ENCODE measurements at regions not wholly inside any gene's neighbourhood (a gene's known extent, or its start where the extent isn't known, plus 50 kb on each side); places are given as distances from the start of the nearest gene placed in this dataset.
"Not testable (repeated sequence)": the region's sequence is repeated elsewhere in the genome, so short reads cannot be mapped to it uniquely, and the experiment has no call there.

- no peak for DNase-seq
- ATAC-seq, result no peak
- H3K4me1 Mint-ChIP-seq, result no peaks in the 10 kb centered on the region
- H3K9me3 Mint-ChIP-seq, result peaks cover 0 to 28% (median 8%) of the 10 kb centered on the region in 9 donors
- no peaks in the 10 kb centered on the region for H3K27me3 Mint-ChIP-seq
- no peak overlapping the region for H3K4me3 Mint-ChIP-seq
- POLR2A ChIA-PET, result no interaction called here
- H3K27ac Mint-ChIP-seq, result no peak overlapping the region
- H3K36me3 Mint-ChIP-seq, result no peaks in the 10 kb centered on the region
These were observed 461.6 kb upstream of the CNTNAP5 start for GRCh38 chr2:123563515-123563914.

- peaks cover 0 to 4% (median 0%) of the 10 kb centered on the region in 3 donors for H3K36me3 Mint-ChIP-seq
- DNase-seq (no peak), ATAC-seq (no peak)
- POLR2A ChIA-PET, result no interaction called here
- H3K27me3 Mint-ChIP-seq, result no peaks in the 10 kb centered on the region
- no peak overlapping the region for H3K4me3 Mint-ChIP-seq
- peaks cover 0 to 1% (median 0%) of the 10 kb centered on the region in 4 donors for H3K4me1 Mint-ChIP-seq
- no peak overlapping the region for H3K27ac Mint-ChIP-seq
- peaks cover 0 to 25% (median 7%) of the 10 kb centered on the region in 9 donors for H3K9me3 Mint-ChIP-seq
These were observed 458.7 kb upstream of the CNTNAP5 start for GRCh38 chr2:123566291-123566946.

- POLR2A ChIA-PET, result no interaction called here
- peaks cover 0 to 25% (median 5%) of the 10 kb centered on the region in 9 donors for H3K9me3 Mint-ChIP-seq
- no peaks in the 10 kb centered on the region for H3K27me3 Mint-ChIP-seq
- ATAC-seq (no peak), DNase-seq (no peak)
- no peaks in the 10 kb centered on the region for H3K4me1 Mint-ChIP-seq
- no peak overlapping the region for H3K4me3 Mint-ChIP-seq
- no peak overlapping the region for H3K27ac Mint-ChIP-seq
- H3K36me3 Mint-ChIP-seq, result peaks cover 0 to 2% (median 0%) of the 10 kb centered on the region in 3 donors
These were observed 447.1 kb upstream of the CNTNAP5 start for GRCh38 chr2:123578016-123578415.

- ATAC-seq (no peak), DNase-seq (no peak)
- Mint-ChIP-seq H3K36me3 (peaks cover 0 to 14% (median 0%) of the 10 kb centered on the region in 3 donors), H3K4me1 (peaks cover 0 to 1% (median 0%) of the 10 kb centered on the region in 4 donors), H3K27ac (no peak overlapping the region), H3K9me3 (peaks cover 2 to 57% (median 14%) of the 10 kb centered on the region in 9 donors), H3K4me3 (no peak overlapping the region), H3K27me3 (no peaks in the 10 kb centered on the region)
- POLR2A ChIA-PET, result no interaction called here
These were observed 428.5 kb upstream of the CNTNAP5 start for GRCh38 chr2:123596621-123597020.

- Mint-ChIP-seq H3K4me3 (no peak overlapping the region), H3K27ac (no peak overlapping the region), H3K9me3 (peaks cover 4 to 57% (median 10%) of the 10 kb centered on the region in 9 donors), H3K27me3 (peaks cover 0 to 1% (median 0%) of the 10 kb centered on the region in 5 donors), H3K36me3 (peaks cover 0 to 10% (median 0%) of the 10 kb centered on the region in 3 donors), H3K4me1 (peaks cover 0 to 1% (median 0%) of the 10 kb centered on the region in 4 donors)
- no peak for ATAC-seq
- DNase-seq, result no peak
- POLR2A ChIA-PET, result no interaction called here
These were observed 427.1 kb upstream of the CNTNAP5 start for GRCh38 chr2:123597988-123598387.

GRCh38 chr2:123606631-123607030, 418.5 kb upstream of the CNTNAP5 start:
- no peaks in the 10 kb centered on the region for H3K4me1 Mint-ChIP-seq
- no peak for DNase-seq
- H3K36me3 Mint-ChIP-seq, result peaks cover 0 to 3% (median 0%) of the 10 kb centered on the region in 3 donors
- H3K9me3 Mint-ChIP-seq, result peaks cover 4 to 37% (median 14%) of the 10 kb centered on the region in 9 donors
- POLR2A ChIA-PET, result no interaction called here
- ATAC-seq, result no peak
- no peak overlapping the region for H3K4me3 Mint-ChIP-seq
- H3K27ac Mint-ChIP-seq, result no peak overlapping the region
- peaks cover 0 to 1% (median 0%) of the 10 kb centered on the region in 5 donors for H3K27me3 Mint-ChIP-seq

GRCh38 chr2:123609077-123609476, 416.0 kb upstream of the CNTNAP5 start:
- DNase-seq (no peak), ATAC-seq (no peak)
- Mint-ChIP-seq H3K4me3 (no peak overlapping the region), H3K9me3 (peaks cover 2 to 36% (median 17%) of the 10 kb centered on the region in 9 donors), H3K4me1 (no peaks in the 10 kb centered on the region), H3K27ac (no peak overlapping the region), H3K36me3 (peaks cover 0 to 3% (median 0%) of the 10 kb centered on the region in 3 donors), H3K27me3 (no peaks in the 10 kb centered on the region)
- POLR2A ChIA-PET, result no interaction called here

GRCh38 chr2:123614596-123614995, 410.5 kb upstream of the CNTNAP5 start:
- H3K27ac Mint-ChIP-seq, result no peak overlapping the region
- DNase-seq (no peak), ATAC-seq (no peak)
- peaks cover 0 to 6% (median 3%) of the 10 kb centered on the region in 3 donors for H3K36me3 Mint-ChIP-seq
- H3K27me3 Mint-ChIP-seq, result no peaks in the 10 kb centered on the region
- H3K9me3 Mint-ChIP-seq, result peaks cover 9 to 48% (median 27%) of the 10 kb centered on the region in 9 donors
- no peaks in the 10 kb centered on the region for H3K4me1 Mint-ChIP-seq
- no peak overlapping the region for H3K4me3 Mint-ChIP-seq
- POLR2A ChIA-PET, result no interaction called here

GRCh38 chr2:123618642-123619041, 406.4 kb upstream of the CNTNAP5 start:
- H3K27me3 Mint-ChIP-seq, DNase-seq, H3K4me1 Mint-ChIP-seq, H3K36me3 Mint-ChIP-seq, POLR2A ChIA-PET, H3K4me3 Mint-ChIP-seq, ATAC-seq, H3K27ac Mint-ChIP-seq: not testable (repeated sequence)
- peaks cover 1 to 43% (median 11%) of the 10 kb centered on the region in 9 donors for H3K9me3 Mint-ChIP-seq

GRCh38 chr2:123624816-123625215, 400.3 kb upstream of the CNTNAP5 start:
- H3K27ac Mint-ChIP-seq, result no peak overlapping the region
- H3K27me3 Mint-ChIP-seq, result no peaks in the 10 kb centered on the region
- H3K36me3 Mint-ChIP-seq, result no peaks in the 10 kb centered on the region
- no peaks in the 10 kb centered on the region for H3K4me1 Mint-ChIP-seq
- POLR2A ChIA-PET, result no interaction called here
- ATAC-seq (no peak), DNase-seq (no peak)
- no peak overlapping the region for H3K4me3 Mint-ChIP-seq
- peaks cover 2 to 20% (median 5%) of the 10 kb centered on the region in 9 donors for H3K9me3 Mint-ChIP-seq

- H3K27me3 Mint-ChIP-seq, result no peaks in the 10 kb centered on the region
- H3K9me3 Mint-ChIP-seq, result peaks cover 0 to 14% (median 8%) of the 10 kb centered on the region in 9 donors
These were observed 388.9 kb upstream of the CNTNAP5 start for GRCh38 chr2:123636232-123636631.

GRCh38 chr2:123640685-123641335, 384.3 kb upstream of the CNTNAP5 start:
- POLR2A ChIA-PET, result no interaction called here
- Mint-ChIP-seq H3K4me3 (no peak overlapping the region), H3K9me3 (peaks cover 0 to 13% (median 10%) of the 10 kb centered on the region in 9 donors), H3K27me3 (no peaks in the 10 kb centered on the region), H3K4me1 (no peaks in the 10 kb centered on the region), H3K36me3 (no peaks in the 10 kb centered on the region), H3K27ac (no peak overlapping the region)
- no peak for ATAC-seq
- no peak for DNase-seq

More at GRCh38 chr2:123636232-123636631, 388.9 kb upstream of the CNTNAP5 start:
- no peaks in the 10 kb centered on the region for H3K36me3 Mint-ChIP-seq
- DNase-seq, result no peak
- no peak overlapping the region for H3K27ac Mint-ChIP-seq
- H3K4me3 Mint-ChIP-seq, result no peak overlapping the region
- H3K4me1 Mint-ChIP-seq, result no peaks in the 10 kb centered on the region
- POLR2A ChIA-PET, result no interaction called here
- no peak for ATAC-seq

GRCh38 chr2:123644053-123644452, 381.0 kb upstream of the CNTNAP5 start:
- H3K4me1 Mint-ChIP-seq, result no peaks in the 10 kb centered on the region
- ATAC-seq (no peak), DNase-seq (no peak)
- H3K9me3 Mint-ChIP-seq, result peaks cover 0 to 12% (median 6%) of the 10 kb centered on the region in 9 donors
- H3K27me3 Mint-ChIP-seq, result no peaks in the 10 kb centered on the region
- H3K36me3 Mint-ChIP-seq, result no peaks in the 10 kb centered on the region
- POLR2A ChIA-PET, result no interaction called here
- H3K4me3 Mint-ChIP-seq, result no peak overlapping the region
- no peak overlapping the region for H3K27ac Mint-ChIP-seq

Measured in naive thymus-derived CD8-positive, alpha-beta T cell (primary cell).